ENCODE measurements at regions not wholly inside any gene's neighbourhood (a gene's known extent, or its start where the extent isn't known, plus 50 kb on each side); places are given as distances from the start of the nearest gene placed in this dataset.

DNA sequence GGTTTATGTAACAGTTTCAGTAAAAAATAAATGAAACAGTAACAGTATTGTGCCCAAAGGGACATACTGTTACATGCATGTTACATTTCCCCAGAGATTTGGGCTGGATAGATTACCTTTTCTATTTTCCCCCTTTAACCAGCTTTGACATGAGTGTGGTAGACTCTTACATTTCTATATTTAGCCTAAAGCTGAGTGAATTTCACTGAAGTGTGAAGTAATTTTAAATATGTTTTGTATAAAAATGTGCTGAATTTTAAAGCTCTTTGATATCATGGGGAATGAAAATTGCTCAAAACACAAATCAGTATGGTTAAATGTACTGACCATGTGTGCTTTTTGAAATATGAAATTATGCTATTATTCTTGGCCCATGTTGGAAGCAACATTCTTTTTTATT lies 122.3 kb upstream of the CDH10 start:
- in situ Hi-C loops (cut with MboI; ENCODE audit: low pct_unique_long_range_greater_than_20kb, low sequenced_read_pairs, unreplicated experiment): no loop called here
- TF ChIP-seq, protein P1, sequence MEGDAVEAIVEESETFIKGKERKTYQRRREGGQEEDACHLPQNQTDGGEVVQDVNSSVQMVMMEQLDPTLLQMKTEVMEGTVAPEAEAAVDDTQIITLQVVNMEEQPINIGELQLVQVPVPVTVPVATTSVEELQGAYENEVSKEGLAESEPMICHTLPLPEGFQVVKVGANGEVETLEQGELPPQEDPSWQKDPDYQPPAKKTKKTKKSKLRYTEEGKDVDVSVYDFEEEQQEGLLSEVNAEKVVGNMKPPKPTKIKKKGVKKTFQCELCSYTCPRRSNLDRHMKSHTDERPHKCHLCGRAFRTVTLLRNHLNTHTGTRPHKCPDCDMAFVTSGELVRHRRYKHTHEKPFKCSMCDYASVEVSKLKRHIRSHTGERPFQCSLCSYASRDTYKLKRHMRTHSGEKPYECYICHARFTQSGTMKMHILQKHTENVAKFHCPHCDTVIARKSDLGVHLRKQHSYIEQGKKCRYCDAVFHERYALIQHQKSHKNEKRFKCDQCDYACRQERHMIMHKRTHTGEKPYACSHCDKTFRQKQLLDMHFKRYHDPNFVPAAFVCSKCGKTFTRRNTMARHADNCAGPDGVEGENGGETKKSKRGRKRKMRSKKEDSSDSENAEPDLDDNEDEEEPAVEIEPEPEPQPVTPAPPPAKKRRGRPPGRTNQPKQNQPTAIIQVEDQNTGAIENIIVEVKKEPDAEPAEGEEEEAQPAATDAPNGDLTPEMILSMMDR (IDR thresholded peaks at IDR 0.05; ENCODE audit: extremely low read depth, insufficient read depth, missing control alignments): no peak
- DNase-seq (ENCODE audit: low spot score): no peak

DNA sequence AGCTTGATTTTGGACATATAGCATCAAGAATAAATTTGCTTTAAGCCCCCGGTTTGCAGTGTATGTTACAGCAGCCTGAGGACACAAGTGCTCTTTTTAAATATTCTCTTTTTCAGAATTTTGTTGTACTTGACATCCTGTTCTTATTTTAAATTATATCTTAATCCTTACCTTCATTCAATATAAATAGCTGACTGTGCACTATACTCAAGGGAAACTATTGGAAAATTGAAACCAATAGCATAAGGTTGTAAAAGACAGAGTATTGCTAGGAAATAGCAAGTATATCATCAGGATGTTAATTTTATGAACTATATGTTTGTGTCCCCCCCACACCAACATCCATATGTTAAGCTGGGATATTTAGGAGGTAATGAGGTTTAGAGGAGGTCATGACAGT lies 120.4 kb upstream of the CDH10 start:
- TF ChIP-seq, protein P1 (IDR thresholded peaks at IDR 0.05; ENCODE audit: extremely low read depth, insufficient read depth, missing control alignments): no peak
- DNase-seq (ENCODE audit: low spot score): no peak
- in situ Hi-C loops (cut with MboI; ENCODE audit: low pct_unique_long_range_greater_than_20kb, low sequenced_read_pairs, unreplicated experiment): no loop called here

DNA sequence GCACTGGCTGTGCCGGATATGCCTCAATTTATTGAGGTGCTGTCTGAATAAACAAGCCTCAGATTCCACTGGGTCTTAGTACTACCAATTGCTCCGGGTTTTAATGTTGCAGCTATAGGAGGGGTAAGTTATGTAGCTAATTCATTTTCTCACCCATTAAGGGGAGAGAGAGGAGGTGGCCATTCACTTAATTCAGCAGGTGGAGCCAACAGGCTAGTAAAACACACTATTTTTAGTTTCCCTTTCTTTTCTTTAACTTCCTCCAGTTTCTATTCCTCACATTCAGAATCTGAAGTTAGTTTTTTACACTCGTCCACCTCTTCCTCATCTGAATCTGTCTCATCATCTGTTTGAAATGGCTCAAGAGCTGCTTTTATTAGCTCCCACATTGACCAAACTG lies 105.6 kb upstream of the CDH10 start:
- in situ Hi-C loops (cut with MboI; ENCODE audit: low pct_unique_long_range_greater_than_20kb, low sequenced_read_pairs, unreplicated experiment): no loop called here
- TF ChIP-seq, protein P1 (IDR thresholded peaks at IDR 0.05; ENCODE audit: extremely low read depth, insufficient read depth, missing control alignments): no peak
- no peak for DNase-seq (ENCODE audit: low spot score)

DNA sequence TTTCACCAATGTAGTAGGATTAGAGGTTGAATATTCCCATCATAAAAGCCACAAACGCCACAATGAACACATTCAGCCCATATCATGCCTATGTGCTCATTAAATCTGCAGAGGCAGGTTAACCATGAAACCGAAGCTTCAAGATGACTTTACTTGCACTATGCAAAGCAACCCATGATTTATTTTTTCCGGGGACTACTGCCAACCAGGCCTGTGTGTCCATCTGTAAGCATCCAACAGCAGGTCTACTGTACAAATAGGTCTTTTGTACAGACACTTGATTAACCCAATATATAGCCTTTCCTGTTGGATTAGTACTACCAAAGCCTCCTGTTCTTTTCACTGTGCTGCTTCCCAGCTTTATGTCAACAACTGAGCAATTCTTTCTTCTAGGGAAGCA lies 104.9 kb upstream of the CDH10 start:
- TF ChIP-seq, protein P1 (IDR thresholded peaks at IDR 0.05; ENCODE audit: extremely low read depth, insufficient read depth, missing control alignments): no peak
- in situ Hi-C loops (cut with MboI; ENCODE audit: low pct_unique_long_range_greater_than_20kb, low sequenced_read_pairs, unreplicated experiment): no loop called here
- no peak for DNase-seq (ENCODE audit: low spot score)

DNA sequence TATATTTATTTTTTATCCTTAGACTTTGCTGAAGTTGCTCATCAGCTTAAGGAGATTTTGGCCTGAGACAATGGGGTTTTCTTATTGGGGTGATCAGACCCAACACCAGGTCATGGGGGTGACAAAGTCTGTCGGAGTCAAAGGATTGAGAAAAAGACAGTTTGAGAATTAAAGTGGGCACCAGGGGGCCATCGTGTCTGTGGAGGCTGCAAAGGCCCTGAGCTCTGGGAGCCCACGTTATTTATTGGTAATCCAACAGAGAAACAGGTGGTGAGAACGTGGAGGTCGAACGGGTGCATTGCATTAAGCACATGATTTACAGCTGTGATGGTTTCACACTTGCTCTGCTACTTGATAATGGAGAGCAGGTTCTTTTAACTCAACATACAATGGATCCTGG lies 102.5 kb upstream of the CDH10 start:
- in situ Hi-C loops (cut with MboI; ENCODE audit: low pct_unique_long_range_greater_than_20kb, low sequenced_read_pairs, unreplicated experiment): no loop called here
- no peak for DNase-seq (ENCODE audit: low spot score)

DNA sequence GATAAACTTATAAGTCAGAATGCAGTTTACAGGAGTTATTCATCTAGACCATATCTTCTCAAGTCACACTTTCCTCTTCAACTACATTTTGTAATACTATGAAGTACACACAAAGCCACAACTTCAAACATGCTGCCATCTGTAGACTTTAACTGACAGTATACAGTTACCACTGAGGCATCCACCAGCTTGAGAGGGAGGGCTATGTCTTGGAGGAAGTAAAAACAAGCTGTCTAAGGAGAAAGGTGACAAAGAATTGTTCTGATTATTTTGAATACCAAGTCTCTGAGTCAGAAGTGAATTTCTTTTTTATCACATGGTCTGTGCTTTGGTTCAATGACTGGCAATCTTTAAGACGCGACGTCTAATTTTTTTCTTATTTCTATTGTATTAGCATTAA lies 97.6 kb upstream of the CDH10 start:
- TF ChIP-seq, protein P1 (IDR thresholded peaks at IDR 0.05; ENCODE audit: extremely low read depth, insufficient read depth, missing control alignments): no peak
- in situ Hi-C loops (cut with MboI; ENCODE audit: low pct_unique_long_range_greater_than_20kb, low sequenced_read_pairs, unreplicated experiment): no loop called here
- DNase-seq (ENCODE audit: low spot score): no peak

More for the DNA sequence above, 102.5 kb upstream of the CDH10 start:
- TF ChIP-seq, protein P1 (IDR thresholded peaks at IDR 0.05; ENCODE audit: extremely low read depth, insufficient read depth, missing control alignments): no peak

DNA sequence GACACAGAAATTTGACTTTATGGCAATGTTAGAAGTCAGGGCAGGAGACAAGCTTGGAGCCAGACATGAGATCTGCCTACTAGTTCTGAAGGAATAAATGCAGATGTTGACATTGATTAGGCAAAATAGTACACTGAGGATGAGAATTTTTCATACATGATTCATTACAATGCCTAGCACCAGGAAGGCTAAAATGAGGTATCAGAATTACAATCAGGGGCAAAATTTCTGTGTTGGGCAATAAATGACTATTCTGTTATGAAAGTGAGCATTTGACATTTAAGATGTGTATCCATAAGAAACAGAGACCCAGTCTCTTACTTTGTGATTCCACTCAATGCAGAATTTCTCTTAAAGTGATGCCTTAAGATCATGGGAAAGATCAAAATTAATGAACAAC lies 92.4 kb upstream of the CDH10 start:
- TF ChIP-seq, protein P1 (IDR thresholded peaks at IDR 0.05; ENCODE audit: extremely low read depth, insufficient read depth, missing control alignments): no peak
- in situ Hi-C loops (cut with MboI; ENCODE audit: low pct_unique_long_range_greater_than_20kb, low sequenced_read_pairs, unreplicated experiment): no loop called here
- no peak for DNase-seq (ENCODE audit: low spot score)

Data from GM13977 (cell line).